NCI-H1694 treated with DMSO at 0.1 percent for 48 hours (cell line): ENCODE measurements at regions not wholly inside any gene's neighbourhood (a gene's known extent, or its start where the extent isn't known, plus 50 kb on each side); places are given as distances from the start of the nearest gene placed in this dataset.
"Not testable (repeated sequence)": the region's sequence is repeated elsewhere in the genome, so short reads cannot be mapped to it uniquely, and the experiment has no call there.

Source experiments
- DNase-seq: peaks from one replicate; lab custom pipeline; 2025; lab: John Stamatoyannopoulos, UW

- no peak for DNase-seq
Measured at GRCh38 chr14:80291101-80291500, 79.8 kb upstream of the DIO2 start.

DNA sequence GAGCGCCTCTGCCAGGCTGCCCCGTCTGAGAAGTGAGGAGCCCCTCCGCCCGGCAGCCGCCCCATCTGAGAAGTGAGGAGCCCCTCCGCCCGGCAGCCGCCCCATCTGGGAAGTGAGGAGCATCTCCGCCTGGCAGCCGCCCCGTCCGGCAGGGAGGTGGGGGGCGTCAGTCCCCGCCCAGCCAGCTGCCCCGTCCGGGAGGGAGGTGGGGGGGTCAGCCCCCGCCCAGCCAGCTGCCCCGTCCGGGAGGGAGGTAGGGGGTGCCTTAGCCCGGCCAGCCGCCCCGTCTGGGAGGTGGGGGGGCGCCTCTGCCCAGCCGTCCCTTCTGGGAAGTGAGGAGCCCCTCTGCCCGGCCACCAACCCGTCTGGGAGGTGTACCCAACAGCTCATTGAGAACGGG is 75.4 kb upstream of the DIO2 start:
- not testable (repeated sequence) for DNase-seq

DNA sequence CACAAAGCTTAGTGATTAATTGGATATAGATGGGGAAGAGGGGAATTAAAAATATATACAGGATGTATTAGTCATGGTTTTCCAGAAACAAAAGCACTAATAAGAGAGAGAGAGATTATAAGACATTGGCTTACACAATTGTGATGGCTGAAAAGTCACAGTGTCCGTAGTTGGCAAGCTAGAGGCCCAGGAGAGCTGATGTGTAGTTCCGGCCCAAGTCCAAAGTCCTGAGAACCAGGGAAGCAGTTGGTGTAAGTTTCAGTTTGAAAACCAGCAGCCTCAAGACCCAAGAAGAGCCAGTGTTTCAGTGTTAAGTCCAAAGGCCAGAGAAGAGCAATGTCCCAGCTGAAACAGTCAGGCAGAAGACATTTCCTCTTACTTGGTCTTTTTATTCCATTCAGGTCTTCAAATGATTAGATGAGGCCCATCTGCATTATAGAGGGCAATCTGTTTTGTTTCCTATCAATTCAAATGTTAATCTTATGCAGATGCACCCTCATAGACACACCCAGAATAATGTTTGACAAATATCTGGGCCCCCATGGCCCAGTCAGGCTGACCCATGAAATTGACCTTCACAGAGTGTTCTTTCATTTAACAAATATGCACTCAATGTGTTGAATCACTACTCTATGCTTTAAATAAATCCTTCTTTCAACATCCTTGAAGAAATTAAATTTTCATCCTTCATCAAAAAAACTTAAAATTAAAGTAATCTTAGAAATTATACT is 67.2 kb upstream of the DIO2 start:
- DNase-seq = no peak

GRCh38 chr14:80275208-80275850 is 64.0 kb upstream of the DIO2 start:
- no peak for DNase-seq

DNA sequence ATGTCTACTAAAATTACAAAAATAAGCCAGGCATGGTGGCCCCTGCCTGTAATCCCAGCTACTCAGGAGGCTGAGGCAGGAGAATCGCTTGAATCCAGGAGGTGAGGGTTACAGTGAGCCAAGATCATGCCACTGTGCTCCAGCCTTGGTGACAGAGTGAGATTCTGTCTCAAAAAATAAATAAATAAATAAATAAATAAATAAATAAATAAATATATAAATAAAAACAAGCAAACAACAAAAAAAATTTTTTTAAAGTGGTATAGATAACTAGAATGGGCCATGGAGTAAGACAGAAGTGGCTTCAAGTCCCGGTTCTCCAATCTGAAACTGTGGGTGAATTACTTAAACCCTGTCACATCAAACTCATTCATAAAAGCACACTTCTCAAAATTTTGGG is 63.0 kb upstream of the DIO2 start:
- not testable (repeated sequence) for DNase-seq

GRCh38 chr14:80271389-80271788 is 60.1 kb upstream of the DIO2 start:
- DNase-seq = no peak

DNA sequence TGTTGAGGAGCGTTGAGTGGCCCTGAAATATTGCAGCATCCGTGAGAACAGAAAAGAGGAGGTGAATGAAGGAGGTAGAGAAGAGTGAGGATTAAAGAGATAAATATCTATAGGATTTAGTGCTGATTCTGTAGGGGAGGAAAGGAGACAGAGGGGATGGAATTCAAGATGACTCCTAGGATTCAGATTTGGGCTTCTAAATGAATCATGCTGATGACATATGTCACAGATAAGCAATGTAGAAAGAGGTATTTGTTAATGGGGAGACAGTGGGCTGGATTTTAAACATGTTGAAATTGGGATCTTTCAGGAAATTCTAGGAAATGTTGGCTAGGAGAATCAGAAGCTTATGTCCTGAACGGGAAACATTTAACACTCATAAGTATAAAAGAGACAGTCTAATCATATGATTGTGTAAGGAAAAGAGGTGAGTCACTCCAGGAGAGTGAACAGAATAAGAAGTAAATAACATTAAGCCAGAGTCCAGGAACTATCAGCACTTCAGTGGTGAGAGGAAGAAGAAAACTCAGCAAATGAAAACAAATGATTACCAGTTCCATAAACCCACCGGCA is 58.1 kb upstream of the DIO2 start:
- DNase-seq = no peak

GRCh38 chr14:80266930-80267329 is 55.6 kb upstream of the DIO2 start:
- DNase-seq = no peak

DNA sequence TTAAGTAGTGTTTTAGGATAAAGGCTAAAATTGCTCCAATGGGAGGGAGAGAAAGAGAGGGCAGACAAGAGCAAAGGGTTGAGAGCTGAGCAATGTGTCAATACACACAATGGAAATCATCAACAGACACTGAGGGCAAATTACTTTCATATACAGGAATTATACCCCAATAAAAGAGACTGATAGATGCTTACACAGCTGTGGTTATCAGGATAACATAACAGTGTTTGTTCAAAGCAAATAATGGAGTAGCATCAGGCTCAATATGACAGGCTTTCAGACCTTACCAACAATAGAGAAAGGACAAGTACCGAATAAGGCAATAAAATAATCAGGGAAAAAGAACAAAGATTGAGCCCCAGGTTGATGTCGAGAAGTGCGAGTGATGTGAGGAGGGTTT is 53.4 kb upstream of the DIO2 start:
- DNase-seq = no peak
